K562 (cell line): ENCODE measurements at regions not wholly inside any gene's neighbourhood (a gene's known extent, or its start where the extent isn't known, plus 50 kb on each side); places are given as distances from the start of the nearest gene placed in this dataset.

Experiments
- ATAC-seq: fragments of 200-7000 bp; cut with Tn5 transposase; 3 replicates; pipeline ENCODE4 v1.9.1; 2020; ENCODE audit warnings: moderate library complexity
- BruUV-seq: library from RNA; stranded (reverse); fragments of 400-500 nt; replicated peaks from 2 replicates; lab custom pipeline; 2021; lab: Mats Ljungman, UMichigan
- CTCF ChIA-PET: fragments of 300-600 bp; formaldehyde crosslinking; extraction: SDS; loops from one replicate; lab custom pipeline; 2021; ENCODE audit warnings: low intra/inter-chr PET ratio; lab: Yijun Ruan, JAX
- POLR2A ChIA-PET: fragments of 300-600, 350-650 bp; sonication (Branson Sonifier 250); formaldehyde crosslinking; extraction: SDS; loops from one replicate; lab custom pipeline; 2021; ENCODE audit warnings: antibody characterized with exemption, inconsistent platforms; lab: Yijun Ruan, JAX
- DNase-seq, 4 experiments: peaks; one replicate each; pipeline versions ENCODE4 v3.0.0 to v3.0.0-alpha.2; 2011 to 2018; ENCODE audit warnings: low spot score in 3 of 4, mixed read lengths in 3 of 4; ENCODE audit errors: extremely low read depth in 1 of 4
- FAIRE-seq: peaks from 2 replicates; lab custom pipeline; 2011; peaks lifted over from hg19 to GRCh38; lab: Jason Lieb, UNC
- H2AFZ ChIP-seq: 2 replicates; pipeline ENCODE4 v1.6.0; 2011; ENCODE audit warnings: low read depth, low read length, control low read depth, inconsistent platforms
- H3K27ac ChIP-seq: fragments of 200-600 bp; 3 replicates; pipeline ENCODE4 v1.8.0; 2011; ENCODE audit warnings: low read depth, mild to moderate bottlenecking, control low read depth, inconsistent platforms, low read length, moderate library complexity, mixed read lengths; ENCODE audit errors: extremely low read depth
- H3K27me3 ChIP-seq, 2 experiments: fragments of 300-600 bp in 1 of 2; 2 replicates in 1 of 2; 3 replicates in 1 of 2; pipeline versions ENCODE4 v1.6.0 to v1.8.0; 2011; ENCODE audit warnings: inconsistent platforms in 2 of 2, low read length in 2 of 2, mild to moderate bottlenecking in 1 of 2, mixed read lengths in 1 of 2, moderate library complexity in 1 of 2; ENCODE audit not compliant: control insufficient read depth in 2 of 2, insufficient read depth in 2 of 2
- H3K36me3 ChIP-seq: fragments of 300-600 bp; 3 replicates; pipeline ENCODE4 v1.8.0; 2011; ENCODE audit warnings: mild to moderate bottlenecking, low read length, inconsistent platforms; ENCODE audit not compliant: control insufficient read depth, insufficient read depth
- H3K4me1 ChIP-seq, 2 experiments: fragments of 200-600 bp in 1 of 2; replicated peaks in 1 of 2; 2 replicates in 1 of 2; 3 replicates in 1 of 2; pipeline versions ENCODE4 v1.5.1 to v1.8.0; 2011; ENCODE audit warnings: inconsistent platforms in 2 of 2, low read length in 2 of 2, mild to moderate bottlenecking in 1 of 2, mixed read lengths in 1 of 2, moderate library complexity in 1 of 2; ENCODE audit not compliant: control insufficient read depth in 2 of 2, insufficient read depth in 2 of 2
- H3K4me2 ChIP-seq: 2 replicates; pipeline ENCODE4 v1.6.1; 2011; ENCODE audit warnings: low read length, control low read depth, inconsistent platforms, mixed read lengths; ENCODE audit not compliant: insufficient read depth
- H3K4me3 ChIP-seq: fragments of 200-600 bp; sonication (generic), shearing (Covaris generic); 2 replicates; pipeline ENCODE4 v1.5.1; 2016; ENCODE audit warnings: control low read depth, inconsistent platforms
- H3K79me2 ChIP-seq: fragments of 200-600 bp; 3 replicates; pipeline ENCODE4 v1.8.0; 2011; ENCODE audit warnings: low read length, inconsistent platforms; ENCODE audit not compliant: control insufficient read depth, insufficient read depth
- H3K9ac ChIP-seq, 2 experiments: 2 replicates each; pipeline versions ENCODE4 v1.6.0 to v1.6.1; 2011; ENCODE audit warnings: low read depth in 2 of 2, low read length in 2 of 2, control low read depth in 1 of 2, inconsistent platforms in 1 of 2, mild to moderate bottlenecking in 1 of 2, mixed read lengths in 1 of 2; ENCODE audit not compliant: insufficient read depth in 1 of 2
- H3K9me1 ChIP-seq: one replicate; pipeline ENCODE4 v1.6.0; 2011; ENCODE audit warnings: inconsistent platforms, mild to moderate bottlenecking, low read length, moderate library complexity; ENCODE audit not compliant: control insufficient read depth, insufficient read depth
- H3K9me3 ChIP-seq: replicated peaks from 2 replicates; pipeline ENCODE4 v1.5.1; 2011; ENCODE audit warnings: low read depth, low read length, inconsistent platforms; ENCODE audit not compliant: control insufficient read depth, insufficient read depth
- H4K20me1 ChIP-seq: replicated peaks from 2 replicates; pipeline ENCODE4 v1.6.1; 2011; ENCODE audit warnings: low read length, inconsistent platforms, mixed read lengths; ENCODE audit not compliant: control insufficient read depth, insufficient read depth
- CLOCK ChIP-seq: fragments of 250-450 bp; sonication (Bioruptor Pico); IDR thresholded peaks from 2 replicates; pipeline ENCODE4 v1.4.0; 2020; ENCODE audit warnings: mild to moderate bottlenecking, moderate library complexity, borderline replicate concordance
- FOXA3 ChIP-seq, 2 experiments: fragments of 450-650 bp in 1 of 2; sonication (generic) in 1 of 2; formaldehyde crosslinking; IDR thresholded peaks in 1 of 2; conservative IDR thresholded peaks in 1 of 2; 2 replicates each; pipeline versions ENCODE4 v1.4.0 to v1.8.0; 2020 to 2022; ENCODE audit warnings: mild to moderate bottlenecking in 2 of 2, missing genetic modification reagents in 1 of 2
- MAFK ChIP-seq: IDR thresholded peaks from 2 replicates; pipeline ENCODE4 v1.6.1; 2011; ENCODE audit warnings: low read length, improper control_type of control experiment
- MECOM ChIP-seq: fragments of 250-450 bp; sonication (Bioruptor Pico); IDR thresholded peaks from 2 replicates; pipeline ENCODE4 v1.8.0; 2022; ENCODE audit warnings: inconsistent platforms
- MITF ChIP-seq: IDR thresholded peaks from 2 replicates; pipeline ENCODE4 v1.6.1; 2014; ENCODE audit warnings: antibody characterized with exemption
- NCOA6 ChIP-seq: fragments of 450-650 bp; IDR thresholded peaks from 2 replicates; pipeline ENCODE4 v1.6.1; 2017; ENCODE audit warnings: mild to moderate bottlenecking
- RFX1 ChIP-seq: fragments of 450-650 bp; IDR thresholded peaks from 2 replicates; pipeline ENCODE4 v1.6.1; 2016; ENCODE audit warnings: mild to moderate bottlenecking, moderate library complexity
- SRSF1 ChIP-seq: fragments of 200-400 bp; formaldehyde crosslinking; IDR thresholded peaks from 2 replicates; pipeline ENCODE4 v1.6.1; 2017; ENCODE audit warnings: mild to moderate bottlenecking, low read depth, low read length, moderate library complexity
- TSC22D4 ChIP-seq: fragments of 450-650 bp; IDR thresholded peaks from 2 replicates; pipeline ENCODE4 v1.6.1; 2016; ENCODE audit warnings: missing genetic modification characterization, missing biosample characterization, control low read depth
- USF2 ChIP-seq: sonication (generic); formaldehyde crosslinking; IDR thresholded peaks from 2 replicates; pipeline ENCODE4 v1.5.0; 2020; ENCODE audit warnings: missing genetic modification reagents
- ZC3H4 ChIP-seq: sonication (generic); formaldehyde crosslinking; IDR thresholded peaks from 2 replicates; pipeline ENCODE4 v1.9.0; 2021; ENCODE audit warnings: missing genetic modification reagents, borderline replicate concordance
- ZNF518B ChIP-seq: fragments of 250-450 bp; sonication (Bioruptor Pico); IDR thresholded peaks from 2 replicates; pipeline ENCODE4 v1.5.0; 2021; ENCODE audit warnings: mild to moderate bottlenecking, moderate library complexity
- ZSCAN32 ChIP-seq: fragments of 450-650 bp; formaldehyde crosslinking; IDR thresholded peaks from 2 replicates; pipeline ENCODE4 v1.4.0; 2020; ENCODE audit warnings: mild to moderate bottlenecking, moderate library complexity
- WGBS: fragments of 100-300 bp; shearing (Covaris generic); methylation state at CpG from one replicate; pipeline ENCODE4 v1.1.6; 2016; ENCODE audit warnings: low coverage, mixed read lengths; ENCODE audit not compliant: insufficient coverage; ENCODE audit errors: missing lambda C conversion rate; 5-methylcytosine and 5-hydroxymethylcytosine counted together
- in situ Hi-C: fragments of 300-500 bp; cut with MboI; formaldehyde crosslinking; loops from 4 replicates; pipeline ENCODE4 v1.15.0; 2018; ENCODE audit warnings: inconsistent platforms, mixed read lengths
- intact Hi-C: fragments of 100-400 bp; cut with micrococcal nuclease; formaldehyde crosslinking; loops from 2 replicates; pipeline ENCODE4 v1.14.2; 2022

GRCh38 chr20:48492715-48493070 lies 335.1 kb downstream of the PREX1 start:
- Histone ChIP-seq H3K27me3 (peaks cover 0 to 4% of the 10 kb centered on the region in 2 experiments; a peak in 2 of 5 replicates), H3K27ac (no peak overlapping the region), H3K9ac (no peak overlapping the region), H3K4me2 (no peak overlapping the region), H3K36me3 (no peaks in the 10 kb centered on the region), H3K79me2 (no peaks in the 10 kb centered on the region), H3K9me1 (no peaks in the 10 kb centered on the region), H2AFZ (no peak overlapping the region), H3K9me3 (no peaks in the 10 kb centered on the region), H4K20me1 (no peaks in the 10 kb centered on the region), H3K4me3 (no peak overlapping the region), H3K4me1 (no peaks in the 10 kb centered on the region)
- BruUV-seq = no TSS peak
- DNase-seq = no peak
- CTCF ChIA-PET = no interaction called here
- POLR2A ChIA-PET = no interaction called here
- 0% methylated on average over 11 of the region's 11 CpGs for WGBS
- no peak for FAIRE-seq
- in situ Hi-C loops = no loop called here
- intact Hi-C loops = no loop called here
- no peak for ATAC-seq
- TF ChIP-seq MAFK (no peak), RFX1 (no peak), NCOA6 (no peak), USF2 (CRISPR knock-in tag) (no peak), SRSF1 (no peak), TSC22D4 (tag) (no peak), MECOM (CRISPR knock-in tag) (no peak), ZSCAN32 (CRISPR knock-in tag) (no peak), MITF (no peak), FOXA3 (CRISPR knock-in tag; conservative IDR thresholded peaks at IDR 0.05 in 1 of 2, IDR thresholded peaks at IDR 0.05 in 1 of 2) (no peak), ZC3H4 (CRISPR knock-in tag) (no peak), CLOCK (no peak), ZNF518B (CRISPR knock-in tag) (no peak)
